ENCODE measurements at regions not wholly inside any gene's neighbourhood (a gene's known extent, or its start where the extent isn't known, plus 50 kb on each side); places are given as distances from the start of the nearest gene placed in this dataset.

- intact Hi-C loops (cut with micrococcal nuclease) = no loop called here
Measured at GRCh38 chr5:2920312-2920711, 168.8 kb upstream of the IRX2 start.

DNA sequence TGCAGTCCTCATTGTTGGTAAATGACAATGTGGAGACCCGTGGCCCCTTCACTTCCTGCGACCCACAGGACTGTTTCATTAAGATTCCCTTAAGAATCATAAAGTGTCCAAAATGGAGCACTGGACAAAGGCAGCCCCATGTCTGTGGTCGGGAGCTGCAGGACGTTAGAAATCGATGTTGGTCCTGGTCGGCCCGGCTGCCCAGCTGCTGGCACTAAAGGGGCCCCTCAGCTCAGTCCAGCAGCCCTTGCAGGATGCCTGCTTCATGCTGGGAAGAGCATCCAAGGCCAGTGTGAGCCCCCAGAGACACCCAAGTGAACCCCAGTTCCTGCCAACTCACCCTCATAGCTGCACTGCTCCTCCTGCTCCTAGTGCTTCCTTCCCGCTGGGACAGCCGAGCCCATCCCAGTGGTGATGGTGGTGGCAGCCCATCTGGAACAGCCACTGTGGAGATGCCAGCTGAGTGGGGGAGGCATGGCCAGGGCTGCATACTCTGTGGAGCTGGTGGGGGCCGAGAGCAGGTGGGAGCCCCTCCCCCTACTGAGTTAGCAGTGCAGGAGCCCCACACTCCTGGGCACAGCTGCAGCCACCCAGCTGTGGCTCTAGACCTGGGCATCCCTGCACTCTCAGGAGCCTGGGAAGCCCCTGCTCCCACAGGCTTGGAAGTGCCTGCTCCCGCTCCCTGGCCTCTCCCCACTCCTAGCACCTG lies 168.0 kb upstream of the IRX2 start:
- intact Hi-C loops (cut with micrococcal nuclease) = no loop called here

GRCh38 chr5:2917524-2917923 lies 166.0 kb upstream of the IRX2 start:
- intact Hi-C loops (cut with micrococcal nuclease) = no loop called here

- intact Hi-C loops (cut with micrococcal nuclease) = no loop called here
Measured at GRCh38 chr5:2917093-2917492, 165.6 kb upstream of the IRX2 start.

DNA sequence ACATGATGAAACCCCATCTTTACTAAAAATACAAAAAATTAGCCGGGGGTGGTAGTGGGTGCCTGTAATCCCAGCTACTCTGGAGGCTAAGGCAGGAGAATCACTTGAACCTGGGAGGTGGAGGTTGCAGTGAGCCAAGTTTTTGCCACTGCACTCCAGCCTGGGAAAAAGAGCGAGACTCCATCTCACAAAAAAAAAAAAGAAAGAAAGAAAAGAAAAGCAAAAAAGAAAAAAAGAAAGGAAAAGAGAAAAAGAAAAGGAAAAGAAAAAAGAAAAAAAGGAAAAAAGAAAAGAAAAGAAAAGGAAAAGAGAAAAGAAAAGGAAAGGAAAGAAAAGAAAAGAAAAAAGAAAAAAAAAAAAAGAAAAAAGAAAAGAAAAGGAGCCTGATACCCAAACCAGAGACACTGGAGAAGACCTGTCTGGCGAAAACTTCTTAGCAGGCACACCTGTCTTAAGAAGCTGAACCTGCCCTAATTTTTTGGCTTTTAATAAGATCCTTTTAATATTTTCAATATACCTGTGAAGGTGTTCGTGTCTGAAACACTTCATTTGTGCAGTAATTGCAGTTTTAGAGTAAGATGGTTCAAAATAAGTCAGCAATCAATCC lies 164.7 kb upstream of the IRX2 start:
- intact Hi-C loops (cut with micrococcal nuclease) = no loop called here

- intact Hi-C loops (cut with micrococcal nuclease) = no loop called here
Measured at GRCh38 chr5:2914981-2915484, 163.6 kb upstream of the IRX2 start.

- intact Hi-C loops (cut with micrococcal nuclease) = no loop called here
Measured at GRCh38 chr5:2914022-2914661, 162.7 kb upstream of the IRX2 start.

- intact Hi-C loops (cut with micrococcal nuclease) = no loop called here
Measured at GRCh38 chr5:2913281-2913680, 161.8 kb upstream of the IRX2 start.

DNA sequence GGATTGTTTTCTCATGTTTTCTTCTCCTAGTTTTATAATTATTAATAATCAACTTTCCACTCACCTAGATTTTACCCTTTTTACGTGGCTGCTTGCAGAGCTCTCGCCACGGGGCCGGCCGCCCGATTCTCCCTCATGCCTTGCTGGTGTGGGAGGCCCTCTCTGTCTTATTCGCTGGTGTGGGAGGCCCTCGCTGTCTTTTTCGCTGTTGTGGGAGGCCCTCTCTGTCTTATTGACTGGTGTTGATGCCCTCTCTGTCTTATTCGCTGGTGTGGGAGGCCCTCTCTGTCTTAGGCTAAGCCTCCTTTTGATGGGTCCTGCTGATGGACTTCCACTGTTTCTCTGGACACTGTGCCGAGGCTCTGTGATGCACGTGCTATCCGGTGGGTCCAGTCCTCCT lies 161.3 kb upstream of the IRX2 start:
- intact Hi-C loops (cut with micrococcal nuclease) = no loop called here

DNA sequence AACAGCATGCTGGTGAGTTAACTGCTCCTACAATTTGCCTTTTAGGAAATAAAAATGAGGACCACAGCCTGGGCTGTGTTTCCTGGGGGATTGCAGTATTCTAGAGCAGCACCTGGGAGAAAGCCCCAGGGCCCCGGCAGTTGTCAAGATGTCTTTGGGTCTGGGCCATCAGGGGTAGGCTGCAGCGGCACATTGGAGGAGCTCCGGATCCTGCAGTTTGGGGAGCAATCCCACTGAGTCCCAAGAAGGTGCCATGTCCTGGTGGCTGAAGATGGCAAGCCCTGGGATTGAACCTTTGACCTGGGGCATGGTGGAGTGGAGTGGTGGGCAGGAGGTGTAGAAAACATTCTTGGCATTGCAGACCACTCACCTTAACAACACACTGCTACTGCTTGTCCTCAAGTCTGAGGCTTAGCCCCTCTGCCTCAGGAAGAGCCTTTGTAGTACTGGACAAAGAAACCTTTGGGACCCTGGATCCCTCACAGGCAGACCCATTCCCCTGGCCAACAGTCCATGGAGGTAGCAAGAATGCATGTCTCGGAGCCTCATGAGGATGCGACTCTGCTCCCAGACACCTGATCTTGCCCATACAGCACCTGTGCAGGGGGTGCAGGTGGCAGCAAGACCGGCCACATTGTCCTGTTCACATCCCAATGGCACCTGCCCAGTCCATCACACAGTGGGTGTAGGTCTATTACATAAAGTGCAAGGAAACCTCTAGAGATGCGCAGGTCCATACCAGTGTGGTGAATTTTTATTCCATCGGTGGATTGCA lies 159.1 kb upstream of the IRX2 start:
- intact Hi-C loops (cut with micrococcal nuclease) = no loop called here

DNA sequence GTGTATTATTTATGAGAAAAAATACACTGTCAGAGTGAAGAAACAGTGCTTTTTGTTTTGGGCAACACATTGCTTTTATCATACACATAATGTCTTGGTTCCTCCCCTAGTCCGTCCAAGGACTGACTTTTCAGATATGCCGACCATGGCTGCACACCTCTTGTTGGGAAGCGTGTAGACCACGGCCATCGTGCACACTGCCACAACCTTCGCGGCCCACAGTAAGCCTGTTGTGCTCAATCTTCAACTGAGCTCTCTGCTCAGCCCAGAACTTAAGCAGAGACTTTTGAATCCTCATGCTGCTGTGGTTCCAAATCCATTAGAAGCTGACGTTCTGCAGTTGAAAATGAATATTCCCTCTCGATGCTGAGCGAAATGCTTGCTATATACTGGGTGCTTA lies 157.6 kb upstream of the IRX2 start:
- intact Hi-C loops (cut with micrococcal nuclease) = no loop called here

GRCh38 chr5:2908086-2908485 lies 156.6 kb upstream of the IRX2 start:
- intact Hi-C loops (cut with micrococcal nuclease) = no loop called here

GRCh38 chr5:2906302-2907090 lies 155.0 kb upstream of the IRX2 start:
- intact Hi-C loops (cut with micrococcal nuclease) = no loop called here

DNA sequence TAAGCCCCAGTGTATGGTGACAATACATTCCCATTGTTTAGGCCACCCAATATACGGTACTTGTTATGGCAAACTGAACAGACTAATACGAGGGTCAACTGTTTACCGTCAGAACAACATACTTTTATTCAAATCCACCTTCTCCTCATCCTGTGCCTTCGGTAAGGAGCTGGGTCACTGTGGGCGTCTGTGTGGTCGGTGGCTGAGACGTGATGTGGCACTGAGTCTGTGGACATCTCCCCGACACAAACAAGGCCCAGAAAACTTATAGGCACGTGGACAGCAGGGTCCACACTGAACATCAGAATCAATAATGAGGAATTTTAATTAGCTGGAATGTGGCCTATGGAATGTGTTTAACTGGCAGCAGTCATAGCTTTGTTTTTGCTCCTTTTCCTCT lies 154.3 kb upstream of the IRX2 start:
- intact Hi-C loops (cut with micrococcal nuclease) = no loop called here

GRCh38 chr5:2904956-2905355 lies 153.5 kb upstream of the IRX2 start:
- intact Hi-C loops (cut with micrococcal nuclease) = no loop called here

GRCh38 chr5:2904399-2904798 lies 152.9 kb upstream of the IRX2 start:
- intact Hi-C loops (cut with micrococcal nuclease) = no loop called here

DNA sequence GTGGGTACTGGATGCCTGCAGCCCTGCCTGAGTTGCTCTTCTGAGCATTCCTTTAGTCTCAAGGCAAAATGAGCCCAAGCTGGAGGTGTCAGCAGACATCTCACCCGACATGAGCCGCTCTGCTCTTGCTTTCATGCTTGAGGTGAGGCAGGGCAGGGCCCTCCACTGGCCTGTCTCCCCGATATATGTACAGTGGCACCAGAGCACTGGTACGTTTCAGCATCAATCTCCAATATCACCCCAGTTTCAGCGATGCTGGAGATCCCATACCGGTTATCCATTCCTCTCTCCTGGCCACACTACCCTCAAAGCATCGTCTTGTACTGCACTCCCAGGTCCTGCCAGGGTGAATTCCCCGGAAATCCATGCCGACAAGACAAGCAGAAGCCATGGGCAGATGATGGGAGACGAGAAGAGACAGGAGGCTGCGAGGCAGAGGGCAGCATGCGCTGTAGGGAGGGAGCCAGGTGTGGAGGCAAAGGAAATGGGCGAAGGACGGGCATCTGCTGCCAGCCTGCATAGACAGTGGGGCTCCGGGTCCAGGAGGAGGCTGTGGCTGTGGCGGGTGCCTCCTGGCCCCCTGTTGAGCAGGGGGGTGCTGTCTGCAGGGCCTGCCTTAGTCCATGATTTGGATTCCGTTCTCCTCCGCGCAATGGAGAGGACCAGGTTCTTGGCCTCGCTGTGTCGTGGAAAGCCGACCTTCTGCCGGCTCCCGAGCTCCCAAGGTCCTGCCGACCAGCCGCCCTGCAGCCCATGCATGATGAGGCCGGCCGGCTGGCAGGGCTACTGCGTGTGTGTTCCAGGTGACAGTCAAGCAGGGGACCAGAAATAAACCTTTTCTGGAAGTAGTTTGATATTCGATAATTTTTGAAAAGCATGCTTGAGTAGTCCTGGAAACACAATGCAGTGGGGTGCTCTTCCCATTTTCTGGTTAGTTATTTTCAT lies 152.2 kb upstream of the IRX2 start:
- intact Hi-C loops (cut with micrococcal nuclease) = no loop called here

GRCh38 chr5:2902742-2903297 lies 151.3 kb upstream of the IRX2 start:
- intact Hi-C loops (cut with micrococcal nuclease) = no loop called here

DNA sequence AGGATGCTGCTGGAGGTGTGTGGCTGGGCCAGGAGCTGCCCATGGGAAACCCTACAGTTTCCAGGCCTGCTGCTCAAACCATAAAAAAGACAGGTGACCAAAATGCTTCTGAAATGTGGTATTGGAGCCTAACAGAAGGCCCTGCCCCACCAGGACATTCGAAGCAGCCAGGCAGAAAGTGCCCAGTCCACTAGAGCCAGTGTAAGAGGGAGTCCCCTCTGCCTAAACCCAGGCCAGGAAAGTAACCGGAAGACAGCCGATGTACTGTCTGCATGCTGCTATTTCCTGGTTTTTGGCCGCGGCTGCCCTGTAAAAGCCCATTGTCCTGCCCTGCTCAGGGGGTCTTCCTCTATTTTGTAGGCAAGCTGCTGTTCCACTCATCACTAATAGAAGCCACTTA lies 150.7 kb upstream of the IRX2 start:
- intact Hi-C loops (cut with micrococcal nuclease) = no loop called here

DNA sequence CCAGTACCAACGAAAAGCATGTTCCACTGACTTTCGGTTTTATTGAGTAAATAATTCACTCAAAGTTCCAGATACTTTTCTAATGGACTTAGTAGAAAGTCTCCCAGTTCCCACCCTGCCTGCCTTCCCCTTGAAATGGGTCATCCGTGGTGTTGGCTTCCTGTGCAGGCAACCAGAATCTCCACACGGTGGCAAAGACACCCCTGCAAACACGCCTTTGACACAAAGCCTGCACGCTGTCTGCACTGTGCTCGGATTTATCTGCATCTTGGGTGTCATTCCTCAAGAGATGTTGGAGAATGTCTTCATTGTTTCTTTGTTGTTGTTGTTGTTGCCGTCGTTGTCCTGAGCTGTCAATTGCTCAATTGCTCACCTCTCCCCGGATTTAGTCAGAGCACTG lies 150.0 kb upstream of the IRX2 start:
- intact Hi-C loops (cut with micrococcal nuclease) = no loop called here

Measured in T-helper 2 cell treated with Interferon-gamma antibody and Interleukin-4, amounts not matched to agents 100 ng/mL and 5 ng/mL, for 36 hours (primary cell).